ENCODE measurements at regions not wholly inside any gene's neighbourhood (a gene's known extent, or its start where the extent isn't known, plus 50 kb on each side); places are given as distances from the start of the nearest gene placed in this dataset.
A peak's percentile ranks its signal among the peaks of the same experiment; 100 is the strongest.
"Not testable (repeated sequence)": the region's sequence is repeated elsewhere in the genome, so short reads cannot be mapped to it uniquely, and the experiment has no call there.

- DNase-seq = no peak
These were observed 2711.5 kb upstream of the PCDH20 start for GRCh38 chr13:64127192-64127591.

GRCh38 chr13:64121023-64121709 is 2705.5 kb upstream of the PCDH20 start:
- DNase-seq = not testable (repeated sequence)

- DNase-seq = no peak
These were observed 2684.3 kb upstream of the PCDH20 start for GRCh38 chr13:64099994-64100393.

- DNase-seq = no peak
These were observed 2674.7 kb upstream of the PCDH20 start for GRCh38 chr13:64090311-64090710.

GRCh38 chr13:64088491-64088890 is 2672.8 kb upstream of the PCDH20 start:
- no peak for DNase-seq

- DNase-seq = no peak
These were observed 2672.0 kb upstream of the PCDH20 start for GRCh38 chr13:64087624-64088023.

GRCh38 chr13:64083811-64084210 is 2668.2 kb upstream of the PCDH20 start:
- no peak for DNase-seq

- DNase-seq = no peak
These were observed 2667.7 kb upstream of the PCDH20 start for GRCh38 chr13:64083396-64083795.

GRCh38 chr13:64078480-64078936 is 2662.9 kb upstream of the PCDH20 start:
- no peak for DNase-seq

GRCh38 chr13:64078025-64078424 is 2662.4 kb upstream of the PCDH20 start:
- no peak for DNase-seq

GRCh38 chr13:64077132-64077835 is 2661.6 kb upstream of the PCDH20 start:
- DNase-seq = not testable (repeated sequence)

- no peak for DNase-seq
These were observed 2660.1 kb upstream of the PCDH20 start for GRCh38 chr13:64075543-64076271.

GRCh38 chr13:64074971-64075474 is 2659.4 kb upstream of the PCDH20 start:
- DNase-seq = no peak

GRCh38 chr13:64073203-64073602 is 2657.6 kb upstream of the PCDH20 start:
- no peak for DNase-seq

- no peak for DNase-seq
These were observed 2655.7 kb upstream of the PCDH20 start for GRCh38 chr13:64071352-64071751.

- DNase-seq = no peak
These were observed 2654.2 kb upstream of the PCDH20 start for GRCh38 chr13:64069892-64070291.

- DNase-seq = no peak
These were observed 2651.1 kb upstream of the PCDH20 start for GRCh38 chr13:64066711-64067110.

- DNase-seq = no peak
These were observed 2646.0 kb upstream of the PCDH20 start for GRCh38 chr13:64061649-64062048.

- no peak for DNase-seq
These were observed 2641.8 kb upstream of the PCDH20 start for GRCh38 chr13:64057372-64058020.

- no peak for DNase-seq
These were observed 2638.7 kb upstream of the PCDH20 start for GRCh38 chr13:64054321-64054720.

GRCh38 chr13:64052521-64052920 is 2636.9 kb upstream of the PCDH20 start:
- DNase-seq = no peak

- no peak for DNase-seq
These were observed 2635.6 kb upstream of the PCDH20 start for GRCh38 chr13:64051278-64051677.

- DNase-seq = peak; percentile 15
These were observed 2625.6 kb upstream of the PCDH20 start for GRCh38 chr13:64041296-64041695.

Measured in hindlimb muscle (tissue), 1 donor.